HG02884 (cell line): ENCODE measurements at regions not wholly inside any gene's neighbourhood (a gene's known extent, or its start where the extent isn't known, plus 50 kb on each side); places are given as distances from the start of the nearest gene placed in this dataset.
"Not testable (repeated sequence)": the region's sequence is repeated elsewhere in the genome, so short reads cannot be mapped to it uniquely, and the experiment has no call there.

Source experiments
- ATAC-seq: cut with Tn5 transposase; IDR thresholded peaks from one replicate; pipeline ENCODE4 v1.9.1; 2021; ENCODE audit warnings: mild to moderate bottlenecking, moderate library complexity; ENCODE audit not compliant: unreplicated experiment

DNA sequence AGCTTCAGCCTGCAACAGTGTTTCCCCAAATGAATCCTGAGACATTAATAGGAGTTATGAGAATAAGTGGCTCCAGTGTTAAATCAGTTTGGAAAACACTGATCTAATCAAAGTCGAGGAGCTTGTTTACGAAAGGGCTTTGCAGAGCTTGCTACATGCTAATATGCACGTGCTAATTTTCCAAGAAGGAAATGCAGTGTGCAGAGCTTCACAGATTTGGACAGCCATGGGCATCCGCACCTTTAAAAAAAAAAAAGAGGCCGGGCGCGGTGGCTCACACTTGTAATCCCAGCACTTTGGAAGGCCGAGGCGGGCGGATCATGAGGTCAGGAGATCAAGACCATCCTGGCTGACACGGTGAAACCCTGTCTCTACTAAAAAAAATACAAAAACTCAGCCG is 79.7 kb upstream of the LMO2 start:
- ATAC-seq: not testable (repeated sequence)

DNA sequence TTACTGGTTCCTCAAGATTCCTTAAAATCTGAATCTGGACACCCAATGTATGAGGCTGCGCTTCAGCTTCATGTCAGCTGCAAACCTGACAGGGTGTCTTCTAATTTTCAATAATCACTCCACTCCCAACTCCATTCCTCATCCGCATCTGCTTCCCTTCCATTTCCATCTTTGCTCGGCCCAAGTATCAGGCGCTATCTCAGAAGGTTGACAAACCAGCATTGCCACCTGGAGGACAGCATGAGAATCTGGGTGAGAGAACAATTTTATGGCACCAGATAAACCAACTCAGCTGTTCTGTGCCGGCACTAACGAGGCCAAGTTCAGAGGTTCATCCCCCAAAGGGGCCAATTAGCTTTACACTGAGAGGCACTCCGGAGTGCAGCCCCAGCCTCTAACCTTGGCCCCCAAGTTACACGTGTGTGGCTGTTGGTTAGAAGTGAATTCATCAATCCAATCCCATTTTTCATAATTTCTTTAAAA is 79.1 kb upstream of the LMO2 start:
- no peak for ATAC-seq

DNA sequence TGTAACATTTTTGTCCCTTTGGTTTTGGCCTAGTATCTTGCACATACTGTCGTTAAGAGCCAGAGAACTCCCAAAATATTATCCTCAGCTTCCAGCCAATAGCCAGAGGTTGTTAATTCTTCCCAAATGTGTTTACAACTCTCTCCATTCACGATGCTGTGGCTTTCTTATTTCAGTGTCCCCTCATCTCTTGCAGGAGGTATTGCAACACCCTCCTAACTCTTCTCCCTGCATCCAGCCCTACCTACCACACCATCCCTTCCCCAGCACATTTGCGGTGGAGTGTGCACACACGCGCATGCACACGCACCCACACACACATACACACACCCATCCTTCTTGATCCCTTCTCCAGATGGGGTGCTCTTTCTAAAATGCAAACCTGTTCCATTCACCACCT is 75.6 kb upstream of the LMO2 start:
- no peak for ATAC-seq

DNA sequence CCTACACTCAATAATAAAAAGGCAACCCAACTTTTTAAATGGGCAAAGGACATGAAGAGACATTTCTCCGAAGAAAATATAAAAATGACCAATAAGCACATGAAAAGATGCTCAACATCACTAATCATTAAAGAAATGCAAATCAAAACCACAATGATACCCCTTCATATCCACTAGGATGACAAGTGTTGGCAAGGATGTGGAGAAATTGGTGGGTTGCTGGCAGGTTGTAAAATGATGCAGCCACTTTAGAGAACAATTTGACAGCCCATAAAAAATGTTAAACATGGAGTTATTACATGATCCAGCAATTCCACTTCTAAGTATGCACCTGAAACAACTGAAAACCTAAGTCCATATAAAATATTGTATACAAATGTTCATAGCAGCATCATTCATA is 73.2 kb upstream of the LMO2 start:
- ATAC-seq: no peak

DNA sequence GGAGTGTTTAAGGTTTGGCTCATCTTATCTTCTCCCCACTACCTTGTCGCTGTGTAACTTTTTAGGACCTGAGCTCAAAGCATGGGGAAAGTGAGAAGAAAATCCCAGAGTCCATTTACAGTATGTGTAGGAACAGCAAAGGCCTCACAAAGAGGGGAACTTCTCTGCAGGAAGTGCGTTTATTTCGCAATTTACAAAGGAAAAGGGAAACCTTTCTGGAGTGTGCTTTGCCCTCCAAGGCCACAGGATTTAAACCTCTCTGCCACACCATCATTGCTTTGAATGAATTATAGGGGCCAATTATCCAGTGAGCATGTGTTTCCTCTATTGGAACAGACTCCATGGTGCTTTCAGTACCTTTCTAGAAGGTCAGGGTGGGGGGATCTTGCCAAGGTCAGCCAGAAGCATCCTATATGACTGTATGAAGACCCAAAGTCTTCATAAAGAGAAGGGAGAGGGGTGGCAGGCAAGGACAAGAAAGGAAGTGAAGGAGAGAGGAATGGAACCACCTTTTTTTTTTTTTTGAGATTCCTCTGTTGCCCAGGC is 68.1 kb upstream of the LMO2 start:
- no peak for ATAC-seq

DNA sequence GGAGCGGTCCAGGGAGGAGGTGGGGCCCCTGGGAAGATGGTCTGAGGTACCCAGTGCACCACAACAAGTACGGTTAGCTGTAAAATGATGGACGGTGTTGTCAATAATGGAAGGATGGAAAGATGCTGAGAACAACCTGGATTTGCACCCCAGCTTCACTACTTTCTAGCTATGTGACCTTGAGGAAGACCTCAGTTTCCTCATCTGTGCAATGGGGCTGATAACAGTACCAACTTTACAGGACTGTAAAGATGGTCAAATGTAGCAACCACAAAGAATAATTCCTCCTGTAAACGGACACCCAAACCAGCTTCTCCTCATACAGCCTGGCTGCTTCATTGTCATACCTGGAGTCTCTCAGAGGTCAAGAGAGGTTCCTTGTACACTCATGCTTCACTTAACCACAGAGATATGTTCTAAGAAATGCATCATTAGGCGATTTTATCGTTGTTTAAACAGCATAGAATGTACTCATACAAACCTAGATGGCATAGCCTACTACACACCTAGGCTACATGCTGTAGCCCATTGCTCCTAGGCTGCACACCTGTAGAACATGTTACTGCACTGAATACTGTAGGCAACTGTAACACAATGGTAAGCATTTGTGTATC is 65.5 kb upstream of the LMO2 start:
- no peak for ATAC-seq

DNA sequence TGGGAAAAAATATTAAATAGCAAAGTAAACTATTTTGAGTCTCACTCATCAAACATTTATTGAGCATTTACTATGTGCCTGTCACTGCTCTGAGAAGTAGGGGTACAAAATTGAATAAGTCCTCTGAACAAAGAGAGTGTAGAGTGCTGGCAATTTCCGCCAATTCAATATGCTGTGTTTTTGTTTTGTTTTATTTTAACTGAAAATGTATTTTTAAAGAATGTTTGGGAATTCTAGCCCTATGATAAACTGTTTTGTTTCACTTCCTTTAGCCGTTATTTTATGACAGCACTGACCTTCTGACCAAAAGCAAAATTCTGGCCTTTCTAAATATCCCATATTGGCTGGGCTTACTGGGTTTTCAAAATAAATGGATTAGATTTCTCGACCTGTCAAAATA is 64.7 kb upstream of the LMO2 start:
- no peak for ATAC-seq

DNA sequence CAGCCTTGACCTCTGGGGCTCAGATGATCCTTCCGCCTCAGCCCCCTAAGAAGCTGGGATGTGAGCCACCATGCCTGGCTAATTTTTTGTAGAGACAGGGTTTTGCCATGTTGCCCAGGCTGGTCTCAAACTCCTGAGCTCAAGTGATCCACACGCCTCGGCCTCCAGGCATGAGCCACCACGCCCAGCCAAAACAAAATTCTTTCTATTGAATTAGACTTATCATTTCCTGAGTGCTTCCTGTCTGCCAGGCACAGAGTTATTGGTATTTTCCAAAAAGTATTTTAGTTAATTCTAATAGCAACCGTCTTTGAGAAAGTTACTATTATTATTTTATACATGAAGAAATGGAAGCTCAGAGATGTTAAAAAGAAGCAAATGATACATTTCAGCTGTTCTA is 61.4 kb upstream of the LMO2 start:
- ATAC-seq: no peak

DNA sequence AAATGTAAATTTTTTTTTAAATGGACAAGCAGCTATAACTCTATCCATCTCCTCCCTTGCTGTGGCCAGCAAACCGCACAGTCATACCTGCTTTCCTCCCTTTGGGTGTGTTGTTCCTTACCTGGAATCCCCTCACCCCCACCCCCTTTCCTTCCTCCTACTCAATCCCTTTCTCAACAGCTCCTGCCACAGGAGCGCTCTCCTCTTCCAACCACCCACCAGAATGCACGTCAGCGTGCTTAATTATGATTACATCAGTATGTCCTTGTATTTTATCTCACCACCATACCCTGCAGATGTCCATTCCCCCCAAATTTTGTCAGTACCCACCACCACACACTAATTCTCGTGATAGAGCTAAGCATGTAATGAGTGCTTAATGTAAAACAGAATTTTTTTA is 60.9 kb upstream of the LMO2 start:
- ATAC-seq: no peak

DNA sequence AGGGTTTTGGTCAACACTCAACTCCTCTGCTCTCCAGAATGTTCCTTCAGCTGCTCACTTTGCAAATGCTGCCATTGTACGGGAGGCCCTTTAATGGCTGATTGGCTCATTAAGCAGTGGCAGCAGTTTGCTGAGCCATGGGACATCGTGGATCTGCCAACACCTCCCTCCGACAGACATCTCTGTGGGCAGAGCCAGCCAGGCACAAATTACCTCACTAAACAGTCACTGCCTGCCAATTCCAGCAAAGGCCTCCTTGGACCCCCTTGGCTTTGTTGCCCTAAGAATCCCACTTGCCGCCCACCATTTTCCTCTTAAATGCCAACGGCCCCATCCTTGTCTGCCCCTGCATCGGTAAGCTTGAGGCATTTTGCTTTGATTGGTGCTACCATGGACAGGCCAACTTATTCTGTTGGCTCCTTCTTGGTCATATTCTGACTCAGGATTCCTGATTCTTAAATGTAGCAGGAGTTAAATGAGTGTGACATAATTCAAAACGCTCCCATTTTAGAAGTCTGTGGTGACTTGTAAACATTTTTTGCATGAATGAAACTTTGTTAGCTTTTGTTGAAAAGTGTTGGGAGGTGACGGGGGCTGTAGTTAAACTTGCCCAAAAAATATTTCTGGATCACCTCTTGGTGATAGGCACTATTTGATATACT is 57.5 kb upstream of the LMO2 start:
- peak; percentile 48 for ATAC-seq

DNA sequence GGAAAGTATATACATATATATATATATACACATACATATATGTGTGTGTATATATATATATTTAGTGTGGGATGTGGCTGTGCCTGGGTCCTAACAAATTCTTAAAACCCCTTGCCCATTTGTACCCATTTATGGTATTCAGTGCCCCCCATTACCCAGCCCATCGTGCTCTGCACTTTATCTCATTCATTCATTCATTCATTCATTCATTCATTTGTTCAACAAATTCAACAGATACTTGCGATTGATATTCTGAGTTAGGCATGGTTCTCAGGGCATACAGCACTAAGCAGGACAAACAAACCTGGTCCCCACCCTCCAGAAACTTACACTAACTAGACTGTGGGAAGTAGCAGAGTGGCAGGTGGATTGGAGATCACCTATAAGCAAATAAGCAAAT is 56.6 kb upstream of the LMO2 start:
- ATAC-seq: no peak

DNA sequence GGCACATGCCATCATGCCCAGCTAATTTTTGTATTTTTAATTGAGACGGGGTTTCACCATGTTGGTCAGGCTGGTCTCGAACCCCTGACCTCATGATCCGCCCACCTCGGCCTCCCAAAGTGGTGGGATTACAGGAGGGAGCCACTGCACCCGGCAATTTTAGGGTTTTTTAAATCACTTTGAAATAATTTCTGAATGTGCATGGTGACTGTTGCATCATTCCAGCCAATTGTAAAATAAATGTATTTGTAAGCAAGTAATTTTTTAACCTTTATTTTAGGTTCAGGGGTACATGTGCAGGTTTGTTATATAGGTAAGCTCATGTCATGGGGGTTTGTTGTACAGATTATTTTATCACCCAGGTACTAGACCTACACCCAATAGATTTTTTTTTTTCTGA is 56.0 kb upstream of the LMO2 start:
- ATAC-seq: not testable (repeated sequence)

DNA sequence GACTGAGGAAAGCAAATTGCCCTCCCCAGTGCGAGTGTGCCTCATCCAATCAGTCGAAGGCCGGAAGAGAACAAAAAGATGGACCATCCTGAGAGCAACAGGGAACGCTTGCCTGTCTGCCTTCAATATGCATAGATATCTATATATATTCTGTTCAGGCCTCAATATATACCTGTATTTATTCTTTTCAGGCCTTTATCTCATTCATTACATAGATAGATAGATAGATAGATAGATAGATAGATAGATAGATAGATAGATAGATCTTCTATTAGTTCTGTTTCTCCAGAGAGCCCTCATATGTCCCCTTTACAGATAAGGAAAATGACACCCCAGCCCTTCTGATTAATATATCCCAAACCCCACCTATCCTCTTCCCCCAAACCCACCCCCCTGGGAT is 55.1 kb upstream of the LMO2 start:
- ATAC-seq: no peak

DNA sequence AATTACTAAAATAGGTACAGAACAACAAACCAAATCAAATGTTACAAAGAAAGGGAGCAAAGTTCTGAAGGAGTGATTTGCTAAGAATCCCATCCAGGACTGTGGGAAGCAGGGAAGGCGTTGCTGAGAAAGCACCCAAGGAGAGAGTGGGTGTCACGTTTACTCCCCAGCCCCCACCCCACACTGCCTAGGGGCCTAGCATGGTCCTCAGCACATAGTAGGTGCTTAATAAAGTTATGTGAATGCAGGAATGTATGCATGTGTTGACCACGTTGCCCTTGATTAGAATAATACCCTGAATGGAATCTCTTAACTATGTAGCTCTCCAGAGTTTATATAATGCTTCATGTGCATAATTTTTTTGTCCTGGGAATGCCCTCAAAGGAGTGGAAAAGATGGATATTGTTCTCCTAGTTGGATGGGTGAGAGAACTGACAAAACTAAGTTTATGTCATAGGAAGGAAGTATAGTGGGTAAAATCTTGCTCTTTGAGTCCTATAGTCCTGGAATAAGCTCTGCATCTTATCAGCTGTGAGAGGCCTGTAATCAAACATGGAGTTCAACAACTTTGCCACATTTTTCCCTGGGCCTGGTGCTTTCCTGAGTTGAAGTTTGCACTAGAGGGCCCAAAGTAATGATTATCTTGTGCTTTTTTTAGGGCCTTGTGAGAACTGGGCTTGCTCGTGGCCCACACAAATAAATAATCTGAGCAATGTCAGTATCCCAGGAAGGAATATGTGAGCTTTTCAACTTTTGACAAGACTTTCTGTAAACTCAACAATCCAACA is 53.8 kb upstream of the LMO2 start:
- no peak for ATAC-seq

DNA sequence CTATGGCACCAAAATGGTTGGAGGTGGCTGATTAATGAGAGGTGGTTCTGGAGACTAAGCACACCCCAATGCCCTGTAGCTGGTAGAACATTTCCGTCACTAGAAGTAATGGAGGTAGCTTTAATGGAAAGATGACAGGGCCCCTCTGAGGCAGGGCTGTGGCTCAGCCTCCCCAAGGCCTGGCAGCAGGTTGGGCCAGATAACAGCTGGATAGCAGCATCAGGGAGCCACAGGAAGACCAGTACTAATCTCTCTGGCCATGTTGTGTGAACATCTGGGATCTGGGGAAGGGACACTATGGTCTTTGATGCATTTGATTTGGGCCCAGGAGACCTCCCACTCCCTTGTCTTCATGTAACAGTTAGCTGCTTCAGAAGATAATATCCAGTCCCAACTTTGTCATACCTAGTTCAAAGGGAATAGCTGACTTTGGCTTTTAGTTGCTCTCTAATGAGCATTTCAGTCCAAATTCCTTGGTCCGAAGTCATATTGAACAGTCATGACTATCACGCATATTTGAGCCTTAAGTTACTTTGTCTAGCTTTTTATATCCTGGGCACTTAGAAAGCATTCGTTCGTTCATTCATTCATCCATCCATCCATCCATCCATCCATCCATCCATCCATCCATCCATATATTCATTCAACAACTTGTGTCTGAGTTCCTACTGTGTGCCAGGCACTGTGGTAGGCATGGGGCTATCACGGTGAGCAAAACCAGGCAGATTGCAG is 53.0 kb upstream of the LMO2 start:
- ATAC-seq: no peak

DNA sequence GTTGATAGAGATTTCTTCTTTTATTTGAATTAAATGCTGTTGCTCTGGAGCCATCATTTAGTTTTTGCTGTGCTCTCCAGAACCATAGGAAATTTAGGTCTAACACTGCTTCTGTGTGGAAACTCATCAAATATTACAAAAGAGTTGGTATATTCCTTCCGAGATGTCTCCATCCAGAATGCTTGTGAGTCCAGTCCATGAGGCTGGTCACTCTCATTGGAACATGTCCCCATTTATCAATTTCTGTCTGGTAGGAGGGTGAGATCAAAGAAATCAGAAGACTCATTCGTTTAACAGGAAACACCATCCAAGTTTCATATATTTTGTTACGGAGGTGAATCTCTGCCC is 52.4 kb upstream of the LMO2 start:
- no peak for ATAC-seq

DNA sequence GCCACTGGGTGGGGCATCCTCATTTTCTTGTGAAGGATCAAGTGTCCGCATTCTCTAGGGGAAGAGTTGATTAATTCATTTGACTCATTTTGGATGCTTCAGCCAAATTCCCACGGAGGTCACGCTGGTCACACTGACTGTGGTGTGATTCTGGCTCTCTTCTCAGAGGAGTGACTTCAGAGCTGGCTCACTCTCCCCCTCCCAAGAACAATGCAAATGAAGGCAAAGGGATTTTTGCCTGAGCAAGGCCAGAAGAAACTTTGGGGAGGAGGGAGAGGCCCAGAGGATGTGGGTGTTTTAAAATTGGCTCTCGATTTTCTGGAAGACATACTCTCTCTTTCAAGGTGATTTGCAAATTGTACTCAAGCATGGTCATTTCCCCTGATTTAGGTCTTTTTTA is 51.1 kb upstream of the LMO2 start:
- ATAC-seq: peak; percentile 63

DNA sequence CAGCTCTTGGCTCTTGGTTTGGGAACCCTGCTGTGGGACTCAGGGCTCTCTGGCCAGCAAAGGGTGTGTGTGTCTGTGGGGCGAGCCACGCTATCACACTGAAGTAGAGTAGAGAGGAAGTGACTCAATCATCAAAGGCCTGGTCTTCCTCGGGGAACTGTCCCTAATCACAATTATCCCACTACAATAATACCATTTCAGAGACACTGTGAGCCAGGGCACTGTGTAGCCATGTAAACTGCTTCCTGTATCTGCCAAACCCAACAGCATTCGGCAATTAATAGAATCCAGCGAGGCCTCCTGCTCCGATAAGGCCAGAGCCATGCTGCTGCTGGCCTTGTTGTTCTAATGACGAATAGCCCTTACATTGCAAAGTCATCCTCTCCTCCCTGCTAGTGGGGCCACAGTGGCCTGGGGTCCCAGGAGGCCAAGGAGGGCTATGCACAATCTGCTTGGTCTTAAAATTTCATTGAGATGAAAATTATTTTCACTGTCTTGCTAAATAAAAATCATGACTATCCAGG is 49.8 kb upstream of the LMO2 start:
- ATAC-seq: peak; percentile 40
